K562 (cell line): ENCODE measurements at regions not wholly inside any gene's neighbourhood (a gene's known extent, or its start where the extent isn't known, plus 50 kb on each side); places are given as distances from the start of the nearest gene placed in this dataset.

ENCODE experiments used
- ATAC-seq: fragments of 200-7000 bp; cut with Tn5 transposase; 3 replicates; pipeline ENCODE4 v1.9.1; 2020; ENCODE audit warnings: moderate library complexity
- BruUV-seq: library from RNA; stranded (reverse); fragments of 400-500 nt; replicated peaks from 2 replicates; lab custom pipeline; 2021; lab: Mats Ljungman, UMichigan
- CTCF ChIA-PET: fragments of 300-600 bp; formaldehyde crosslinking; extraction: SDS; loops from one replicate; lab custom pipeline; 2021; ENCODE audit warnings: low intra/inter-chr PET ratio; lab: Yijun Ruan, JAX
- POLR2A ChIA-PET: fragments of 300-600, 350-650 bp; sonication (Branson Sonifier 250); formaldehyde crosslinking; extraction: SDS; loops from one replicate; lab custom pipeline; 2021; ENCODE audit warnings: antibody characterized with exemption, inconsistent platforms; lab: Yijun Ruan, JAX
- DNase-seq, 4 experiments: peaks; one replicate each; pipeline versions ENCODE4 v3.0.0 to v3.0.0-alpha.2; 2011 to 2018; ENCODE audit warnings: low spot score in 3 of 4, mixed read lengths in 3 of 4; ENCODE audit errors: extremely low read depth in 1 of 4
- FAIRE-seq: peaks from 2 replicates; lab custom pipeline; 2011; peaks lifted over from hg19 to GRCh38; lab: Jason Lieb, UNC
- H2AFZ ChIP-seq: 2 replicates; pipeline ENCODE4 v1.6.0; 2011; ENCODE audit warnings: low read depth, low read length, control low read depth, inconsistent platforms
- H3K27ac ChIP-seq: fragments of 200-600 bp; 3 replicates; pipeline ENCODE4 v1.8.0; 2011; ENCODE audit warnings: low read depth, mild to moderate bottlenecking, control low read depth, inconsistent platforms, low read length, moderate library complexity, mixed read lengths; ENCODE audit errors: extremely low read depth
- H3K27me3 ChIP-seq, 2 experiments: fragments of 300-600 bp in 1 of 2; 2 replicates in 1 of 2; 3 replicates in 1 of 2; pipeline versions ENCODE4 v1.6.0 to v1.8.0; 2011; ENCODE audit warnings: inconsistent platforms in 2 of 2, low read length in 2 of 2, mild to moderate bottlenecking in 1 of 2, mixed read lengths in 1 of 2, moderate library complexity in 1 of 2; ENCODE audit not compliant: control insufficient read depth in 2 of 2, insufficient read depth in 2 of 2
- H3K36me3 ChIP-seq: fragments of 300-600 bp; 3 replicates; pipeline ENCODE4 v1.8.0; 2011; ENCODE audit warnings: mild to moderate bottlenecking, low read length, inconsistent platforms; ENCODE audit not compliant: control insufficient read depth, insufficient read depth
- H3K4me1 ChIP-seq, 2 experiments: fragments of 200-600 bp in 1 of 2; replicated peaks in 1 of 2; 2 replicates in 1 of 2; 3 replicates in 1 of 2; pipeline versions ENCODE4 v1.5.1 to v1.8.0; 2011; ENCODE audit warnings: inconsistent platforms in 2 of 2, low read length in 2 of 2, mild to moderate bottlenecking in 1 of 2, mixed read lengths in 1 of 2, moderate library complexity in 1 of 2; ENCODE audit not compliant: control insufficient read depth in 2 of 2, insufficient read depth in 2 of 2
- H3K4me2 ChIP-seq: 2 replicates; pipeline ENCODE4 v1.6.1; 2011; ENCODE audit warnings: low read length, control low read depth, inconsistent platforms, mixed read lengths; ENCODE audit not compliant: insufficient read depth
- H3K4me3 ChIP-seq: fragments of 200-600 bp; sonication (generic), shearing (Covaris generic); 2 replicates; pipeline ENCODE4 v1.5.1; 2016; ENCODE audit warnings: control low read depth, inconsistent platforms
- H3K79me2 ChIP-seq: fragments of 200-600 bp; 3 replicates; pipeline ENCODE4 v1.8.0; 2011; ENCODE audit warnings: low read length, inconsistent platforms; ENCODE audit not compliant: control insufficient read depth, insufficient read depth
- H3K9ac ChIP-seq, 2 experiments: 2 replicates each; pipeline versions ENCODE4 v1.6.0 to v1.6.1; 2011; ENCODE audit warnings: low read depth in 2 of 2, low read length in 2 of 2, control low read depth in 1 of 2, inconsistent platforms in 1 of 2, mild to moderate bottlenecking in 1 of 2, mixed read lengths in 1 of 2; ENCODE audit not compliant: insufficient read depth in 1 of 2
- H3K9me1 ChIP-seq: one replicate; pipeline ENCODE4 v1.6.0; 2011; ENCODE audit warnings: inconsistent platforms, mild to moderate bottlenecking, low read length, moderate library complexity; ENCODE audit not compliant: control insufficient read depth, insufficient read depth
- H3K9me3 ChIP-seq: replicated peaks from 2 replicates; pipeline ENCODE4 v1.5.1; 2011; ENCODE audit warnings: low read depth, low read length, inconsistent platforms; ENCODE audit not compliant: control insufficient read depth, insufficient read depth
- H4K20me1 ChIP-seq: replicated peaks from 2 replicates; pipeline ENCODE4 v1.6.1; 2011; ENCODE audit warnings: low read length, inconsistent platforms, mixed read lengths; ENCODE audit not compliant: control insufficient read depth, insufficient read depth
- DACH1 ChIP-seq: fragments of 450-650 bp; IDR thresholded peaks from 2 replicates; pipeline ENCODE4 v1.6.1; 2018; ENCODE audit not compliant: partially characterized antibody
- FOXM1 ChIP-seq, 2 experiments: fragments of 450-650 bp in 1 of 2; sonication (generic) in 1 of 2; formaldehyde crosslinking in 1 of 2; IDR thresholded peaks; 2 replicates each; pipeline versions ENCODE4 v1.6.1 to v1.9.0; 2017 to 2022; ENCODE audit warnings: low read depth in 2 of 2, mild to moderate bottlenecking in 2 of 2, missing genetic modification reagents in 1 of 2, moderate library complexity in 1 of 2
- IRF2 ChIP-seq: sonication (generic); formaldehyde crosslinking; IDR thresholded peaks from 2 replicates; pipeline ENCODE4 v1.8.1; 2022; ENCODE audit warnings: mild to moderate bottlenecking, missing genetic modification reagents
- TAF15 ChIP-seq: fragments of 200-400 bp; formaldehyde crosslinking; IDR thresholded peaks from 2 replicates; pipeline ENCODE4 v1.6.1; 2017; ENCODE audit warnings: mild to moderate bottlenecking, low read depth, low read length, moderate library complexity
- ZNF217 ChIP-seq: sonication (generic); formaldehyde crosslinking; IDR thresholded peaks from 2 replicates; pipeline ENCODE4 v1.8.0; 2022; ENCODE audit warnings: mild to moderate bottlenecking, missing genetic modification reagents
- ZNF766 ChIP-seq: fragments of 200-800 bp; sonication (Bioruptor generic); conservative IDR thresholded peaks from 2 replicates; pipeline ENCODE4 v1.6.1; 2016; ENCODE audit warnings: missing genetic modification characterization, missing compliant biosample characterization
- WGBS: fragments of 100-300 bp; shearing (Covaris generic); methylation state at CpG from one replicate; pipeline ENCODE4 v1.1.6; 2016; ENCODE audit warnings: low coverage, mixed read lengths; ENCODE audit not compliant: insufficient coverage; ENCODE audit errors: missing lambda C conversion rate; 5-methylcytosine and 5-hydroxymethylcytosine counted together
- in situ Hi-C: fragments of 300-500 bp; cut with MboI; formaldehyde crosslinking; loops from 4 replicates; pipeline ENCODE4 v1.15.0; 2018; ENCODE audit warnings: inconsistent platforms, mixed read lengths
- intact Hi-C: fragments of 100-400 bp; cut with micrococcal nuclease; formaldehyde crosslinking; loops from 2 replicates; pipeline ENCODE4 v1.14.2; 2022
- TF ChIP-seq, protein P1 (sequence below): fragments of 450-650 bp; conservative IDR thresholded peaks from 2 replicates; pipeline ENCODE4 v1.6.1; 2016; ENCODE audit warnings: missing genetic modification characterization, low read depth, mild to moderate bottlenecking, control low read depth, missing compliant biosample characterization
- TF ChIP-seq, protein P2 (sequence below), 2 experiments: fragments of 450-650 bp in 1 of 2; IDR thresholded peaks; 2 replicates each; pipeline ENCODE4 v1.6.1; 2011 to 2017; ENCODE audit warnings: low read depth in 2 of 2, antibody characterized with exemption in 1 of 2, borderline replicate concordance in 1 of 2, low read length in 1 of 2, mild to moderate bottlenecking in 1 of 2, mixed read lengths in 1 of 2; ENCODE audit not compliant: control insufficient read depth in 1 of 2
- TF ChIP-seq, protein P3 (sequence below): fragments of 250-450 bp; sonication (Bioruptor Pico); IDR thresholded peaks from 2 replicates; pipeline ENCODE4 v1.6.1; 2021; ENCODE audit warnings: mild to moderate bottlenecking

DNA sequence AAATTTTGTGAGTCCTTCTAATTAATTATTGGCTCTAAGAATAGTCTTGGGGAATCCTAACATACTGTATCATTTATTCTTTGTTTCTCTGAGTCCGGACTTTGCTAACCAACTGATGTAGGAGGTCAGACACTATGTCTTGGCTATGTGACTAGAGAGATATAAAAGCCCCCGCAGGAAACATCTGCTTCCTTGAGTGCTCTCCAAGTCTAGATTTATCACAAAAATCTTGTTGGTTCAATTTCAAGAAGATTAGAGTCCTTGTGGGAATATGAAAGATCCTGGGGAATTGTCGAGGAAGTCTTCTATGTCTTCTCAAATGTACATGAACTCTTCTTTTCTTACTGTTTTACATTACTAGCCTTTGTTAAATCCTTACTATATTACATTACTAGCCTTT is 1712.5 kb downstream of the NCAM2 start:
- H3K27ac ChIP-seq = no peak overlapping the region
- intact Hi-C loops = no loop called here
- H3K9ac ChIP-seq = no peak overlapping the region
- no peaks in the 10 kb centered on the region for H3K9me3 ChIP-seq
- ATAC-seq (no peak), FAIRE-seq (no peak), DNase-seq (no peak)
- POLR2A ChIA-PET = no interaction called here
- no peak overlapping the region for H2AFZ ChIP-seq
- H4K20me1 ChIP-seq = no peaks in the 10 kb centered on the region
- in situ Hi-C loops = no loop called here
- H3K4me3 ChIP-seq = no peak overlapping the region
- no peak overlapping the region for H3K4me2 ChIP-seq
- no peaks in the 10 kb centered on the region for H3K79me2 ChIP-seq
- no peaks in the 10 kb centered on the region for H3K4me1 ChIP-seq
- no TSS peak for BruUV-seq
- CTCF ChIA-PET = no interaction called here
- WGBS = 0% methylated on average over 3 of the region's 3 CpGs
- no peaks in the 10 kb centered on the region for H3K27me3 ChIP-seq
- H3K9me1 ChIP-seq = no peaks in the 10 kb centered on the region
- H3K36me3 ChIP-seq = no peaks in the 10 kb centered on the region
- TF ChIP-seq, protein P1, sequence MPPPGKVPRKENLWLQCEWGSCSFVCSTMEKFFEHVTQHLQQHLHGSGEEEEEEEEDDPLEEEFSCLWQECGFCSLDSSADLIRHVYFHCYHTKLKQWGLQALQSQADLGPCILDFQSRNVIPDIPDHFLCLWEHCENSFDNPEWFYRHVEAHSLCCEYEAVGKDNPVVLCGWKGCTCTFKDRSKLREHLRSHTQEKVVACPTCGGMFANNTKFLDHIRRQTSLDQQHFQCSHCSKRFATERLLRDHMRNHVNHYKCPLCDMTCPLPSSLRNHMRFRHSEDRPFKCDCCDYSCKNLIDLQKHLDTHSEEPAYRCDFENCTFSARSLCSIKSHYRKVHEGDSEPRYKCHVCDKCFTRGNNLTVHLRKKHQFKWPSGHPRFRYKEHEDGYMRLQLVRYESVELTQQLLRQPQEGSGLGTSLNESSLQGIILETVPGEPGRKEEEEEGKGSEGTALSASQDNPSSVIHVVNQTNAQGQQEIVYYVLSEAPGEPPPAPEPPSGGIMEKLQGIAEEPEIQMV (tag) = no peak
- TF ChIP-seq, protein P2, sequence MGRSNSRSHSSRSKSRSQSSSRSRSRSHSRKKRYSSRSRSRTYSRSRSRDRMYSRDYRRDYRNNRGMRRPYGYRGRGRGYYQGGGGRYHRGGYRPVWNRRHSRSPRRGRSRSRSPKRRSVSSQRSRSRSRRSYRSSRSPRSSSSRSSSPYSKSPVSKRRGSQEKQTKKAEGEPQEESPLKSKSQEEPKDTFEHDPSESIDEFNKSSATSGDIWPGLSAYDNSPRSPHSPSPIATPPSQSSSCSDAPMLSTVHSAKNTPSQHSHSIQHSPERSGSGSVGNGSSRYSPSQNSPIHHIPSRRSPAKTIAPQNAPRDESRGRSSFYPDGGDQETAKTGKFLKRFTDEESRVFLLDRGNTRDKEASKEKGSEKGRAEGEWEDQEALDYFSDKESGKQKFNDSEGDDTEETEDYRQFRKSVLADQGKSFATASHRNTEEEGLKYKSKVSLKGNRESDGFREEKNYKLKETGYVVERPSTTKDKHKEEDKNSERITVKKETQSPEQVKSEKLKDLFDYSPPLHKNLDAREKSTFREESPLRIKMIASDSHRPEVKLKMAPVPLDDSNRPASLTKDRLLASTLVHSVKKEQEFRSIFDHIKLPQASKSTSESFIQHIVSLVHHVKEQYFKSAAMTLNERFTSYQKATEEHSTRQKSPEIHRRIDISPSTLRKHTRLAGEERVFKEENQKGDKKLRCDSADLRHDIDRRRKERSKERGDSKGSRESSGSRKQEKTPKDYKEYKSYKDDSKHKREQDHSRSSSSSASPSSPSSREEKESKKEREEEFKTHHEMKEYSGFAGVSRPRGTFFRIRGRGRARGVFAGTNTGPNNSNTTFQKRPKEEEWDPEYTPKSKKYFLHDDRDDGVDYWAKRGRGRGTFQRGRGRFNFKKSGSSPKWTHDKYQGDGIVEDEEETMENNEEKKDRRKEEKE (IDR thresholded peaks at IDR 0.05; ENCODE audit: borderline replicate concordance in 1 of 2, control insufficient read depth in 1 of 2, low read depth in 2 of 2, low read length in 1 of 2) = no peak
- TF ChIP-seq ZNF766 (CRISPR knock-in tag) (no peak), TAF15 (no peak), ZNF217 (CRISPR knock-in tag) (no peak), DACH1 (no peak), IRF2 (CRISPR knock-in tag) (no peak), FOXM1 (IDR thresholded peaks at IDR 0.05; ENCODE audit: low read depth) (no peak), FOXM1 (CRISPR knock-in tag; IDR thresholded peaks at IDR 0.05; ENCODE audit: low read depth) (no peak)
- TF ChIP-seq, protein P3, sequence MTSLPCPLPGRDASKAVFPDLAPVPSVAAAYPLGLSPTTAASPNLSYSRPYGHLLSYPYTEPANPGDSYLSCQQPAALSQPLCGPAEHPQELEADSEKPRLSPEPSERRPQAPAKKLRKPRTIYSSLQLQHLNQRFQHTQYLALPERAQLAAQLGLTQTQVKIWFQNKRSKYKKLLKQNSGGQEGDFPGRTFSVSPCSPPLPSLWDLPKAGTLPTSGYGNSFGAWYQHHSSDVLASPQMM = no peak
